Endometrium (tissue), 2 donors: ENCODE measurements at regions not wholly inside any gene's neighbourhood (a gene's known extent, or its start where the extent isn't known, plus 50 kb on each side); places are given as distances from the start of the nearest gene placed in this dataset.
"Not testable (repeated sequence)": the region's sequence is repeated elsewhere in the genome, so short reads cannot be mapped to it uniquely, and the experiment has no call there.

Experiments
- FAIRE-seq: peaks from 2 replicates; lab custom pipeline; 2012; peaks lifted over from hg19 to GRCh38; lab: Jason Lieb, UNC
- donor health status: control.
- donor health status: control.

GRCh38 chr15:35282965-35283496, 197.9 kb upstream of the NANOGP8 start:
- FAIRE-seq, result no peak

DNA sequence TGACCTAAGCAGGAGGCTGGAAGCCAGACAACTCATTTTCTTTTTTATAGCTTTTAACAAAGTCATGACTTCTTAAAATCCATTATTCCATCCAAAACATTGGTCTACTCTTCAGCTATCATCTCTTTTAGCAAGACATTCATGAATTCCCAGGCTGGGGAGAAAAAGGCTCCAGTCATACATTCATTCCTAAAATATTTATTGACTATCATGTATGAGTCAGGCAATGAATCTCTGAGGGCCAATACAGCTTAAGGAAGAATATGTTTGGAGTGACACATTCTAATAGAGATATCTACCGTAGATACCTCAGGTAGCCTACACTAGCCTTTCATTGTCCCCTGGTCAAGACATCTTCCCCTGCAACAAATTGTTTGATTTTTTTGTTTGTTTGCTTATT, 196.4 kb upstream of the NANOGP8 start:
- no peak for FAIRE-seq

DNA sequence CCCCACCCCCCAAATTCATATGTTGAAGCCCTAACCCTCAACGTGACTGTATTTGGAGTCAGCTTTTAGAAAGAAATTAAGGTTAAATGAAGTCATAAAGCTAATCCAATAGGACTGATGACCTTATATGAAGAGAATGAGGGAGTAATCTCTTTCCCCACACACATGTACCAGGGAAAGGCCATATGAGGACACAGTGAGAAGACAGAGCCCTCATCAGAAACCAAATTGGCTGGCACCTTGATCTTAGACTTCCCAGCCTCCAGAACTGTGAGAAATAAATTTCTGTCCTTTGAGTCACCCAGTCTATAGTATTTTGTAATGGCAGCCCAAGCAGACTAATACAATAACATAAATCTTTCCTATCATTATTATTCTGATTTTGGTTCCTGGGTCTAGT, 194.7 kb upstream of the NANOGP8 start:
- FAIRE-seq, result no peak

- FAIRE-seq, result no peak
Measured at GRCh38 chr15:35271371-35272043, 186.4 kb upstream of the NANOGP8 start.

DNA sequence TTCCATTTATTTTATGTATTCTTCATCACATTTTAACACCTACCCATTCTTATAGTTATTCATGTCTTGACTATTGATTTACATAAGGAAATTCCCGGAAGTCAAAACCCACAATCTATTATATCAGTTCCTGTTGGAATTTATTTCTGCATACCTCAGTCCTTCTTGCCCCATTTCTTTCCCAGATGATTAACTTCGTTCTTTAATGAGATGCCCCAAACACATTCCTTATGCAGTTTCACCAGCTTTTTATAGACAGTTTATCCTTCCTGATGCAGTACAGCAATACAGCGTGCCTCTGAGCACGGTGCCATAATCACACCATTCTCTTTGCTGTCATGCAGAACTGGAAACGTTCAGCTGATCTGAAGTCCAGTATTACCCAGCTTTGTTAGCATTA, 175.8 kb upstream of the NANOGP8 start:
- no peak for FAIRE-seq

DNA sequence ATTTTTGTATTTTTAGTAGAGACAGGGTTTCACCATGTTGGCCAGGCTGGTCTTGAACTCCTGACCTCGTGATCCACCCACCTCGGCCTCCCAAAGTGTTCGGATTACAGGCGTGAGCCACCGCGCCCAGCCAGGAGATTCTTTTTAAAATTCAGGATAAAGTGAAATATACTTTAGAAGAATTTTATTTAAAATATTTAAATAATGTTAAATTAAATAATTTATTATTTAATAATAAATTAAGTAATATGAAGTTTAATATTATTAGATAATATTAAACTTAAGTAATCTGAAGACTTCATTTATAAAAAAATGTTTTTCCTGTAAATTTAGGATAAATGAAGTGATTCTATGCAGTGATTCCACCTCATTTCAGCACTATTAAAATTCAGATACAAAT, 175.2 kb upstream of the NANOGP8 start:
- not testable (repeated sequence) for FAIRE-seq

DNA sequence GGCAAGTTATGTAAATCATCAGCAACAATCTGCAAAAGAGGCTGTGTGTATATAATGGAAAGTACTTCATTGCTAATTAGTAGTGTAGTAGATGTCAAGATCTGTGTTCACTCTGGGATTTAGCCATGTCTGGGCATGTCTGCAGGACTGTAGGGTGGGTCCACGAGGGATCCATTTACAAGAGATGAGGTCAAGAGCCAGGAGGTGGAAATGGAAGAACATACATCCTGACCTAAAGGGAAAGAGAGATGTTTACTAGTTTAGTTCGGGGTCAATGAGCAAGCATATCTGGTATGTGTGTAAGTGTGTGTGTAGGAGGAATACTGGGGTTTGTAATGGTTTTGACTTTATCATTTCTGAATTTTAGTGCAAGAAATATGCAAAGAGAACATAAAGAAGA, 171.5 kb upstream of the NANOGP8 start:
- FAIRE-seq, result no peak

DNA sequence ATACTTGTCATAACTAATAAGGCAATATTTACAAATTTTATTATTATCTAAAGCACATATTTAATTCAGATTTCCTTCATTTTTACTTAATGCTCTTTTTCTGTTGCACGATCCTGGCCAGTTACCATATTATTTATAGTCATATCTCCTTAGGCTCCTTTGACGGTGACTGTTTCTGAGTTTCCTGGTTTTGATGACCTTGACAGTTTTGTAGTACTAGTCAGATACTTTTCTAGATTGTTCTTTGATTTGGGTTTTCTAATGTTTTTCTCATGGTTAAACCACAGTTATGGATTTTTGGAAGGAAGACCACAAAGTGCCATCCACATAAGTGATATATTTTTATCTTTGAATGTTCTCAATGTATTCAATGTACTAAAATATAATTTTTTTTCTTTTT, 171.0 kb upstream of the NANOGP8 start:
- FAIRE-seq, result no peak

- FAIRE-seq, result not testable (repeated sequence)
Measured at GRCh38 chr15:35254908-35255307, 169.8 kb upstream of the NANOGP8 start.

GRCh38 chr15:35254062-35254461, 169.0 kb upstream of the NANOGP8 start:
- no peak for FAIRE-seq

DNA sequence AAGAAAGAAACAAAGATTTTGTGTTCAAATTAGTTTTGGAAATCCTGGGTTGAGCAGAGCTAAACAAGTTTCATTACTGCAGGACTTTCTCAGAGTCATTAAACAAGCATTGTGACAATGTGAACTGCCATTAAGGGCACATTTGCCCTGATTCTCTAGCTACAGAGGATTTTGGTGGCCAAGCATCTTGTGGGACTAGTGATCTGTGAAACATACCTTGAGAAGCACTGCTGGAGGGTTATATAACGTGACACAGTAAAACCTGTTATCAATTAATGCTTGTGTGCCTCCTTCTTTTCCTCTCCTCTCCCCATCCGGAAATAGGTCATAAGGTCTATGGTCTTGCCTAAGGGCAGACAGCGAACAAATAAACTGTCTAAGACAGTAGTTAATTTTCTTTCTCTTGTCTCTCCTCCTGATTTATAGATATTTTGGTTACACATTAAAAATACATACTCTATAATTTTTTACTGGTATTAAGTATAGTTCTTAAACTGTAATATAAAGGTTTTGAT, 167.3 kb upstream of the NANOGP8 start:
- FAIRE-seq, result no peak

GRCh38 chr15:35247150-35247549, 162.1 kb upstream of the NANOGP8 start:
- no peak for FAIRE-seq

GRCh38 chr15:35246451-35246850, 161.4 kb upstream of the NANOGP8 start:
- FAIRE-seq, result no peak

DNA sequence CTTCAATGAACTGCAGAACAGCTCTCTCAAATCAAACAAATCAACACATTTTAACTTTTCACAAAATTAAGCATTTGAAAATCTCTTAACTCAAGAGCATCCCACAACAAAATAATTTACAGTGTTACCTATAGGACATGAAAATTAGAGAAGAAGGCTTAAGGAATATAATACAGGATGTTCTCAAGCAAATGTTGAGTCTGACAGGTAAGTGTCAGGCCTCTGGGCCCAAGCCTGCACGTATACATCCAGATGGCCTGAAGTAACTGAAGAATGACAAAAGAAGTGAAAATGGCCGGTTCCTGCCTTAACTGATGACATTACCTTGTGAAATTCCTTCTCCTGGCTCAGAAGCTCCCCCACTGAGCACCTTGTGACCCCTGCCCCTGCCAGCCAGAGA, 160.6 kb upstream of the NANOGP8 start:
- not testable (repeated sequence) for FAIRE-seq

GRCh38 chr15:35244227-35244626, 159.1 kb upstream of the NANOGP8 start:
- FAIRE-seq, result no peak

DNA sequence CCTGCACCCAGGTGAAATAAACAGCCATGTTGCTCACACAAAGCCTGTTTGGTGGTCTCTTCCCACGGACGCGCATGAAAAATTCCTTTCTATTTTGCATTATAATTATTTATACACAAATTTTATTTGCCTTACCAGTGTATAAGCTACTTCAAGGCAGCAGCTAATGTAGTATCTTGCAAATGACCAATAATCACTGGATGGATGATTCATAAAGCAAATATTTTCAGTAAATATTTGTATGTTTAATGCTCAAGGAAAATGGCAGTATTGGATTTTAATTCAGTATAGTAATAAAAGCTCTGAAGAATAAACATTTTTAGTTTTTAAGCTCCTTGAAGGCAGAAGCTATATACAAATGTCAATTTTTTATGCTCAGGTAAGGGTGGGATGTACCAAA, 158.7 kb upstream of the NANOGP8 start:
- FAIRE-seq, result no peak

- not testable (repeated sequence) for FAIRE-seq
Measured at GRCh38 chr15:35239693-35240092, 154.6 kb upstream of the NANOGP8 start.

DNA sequence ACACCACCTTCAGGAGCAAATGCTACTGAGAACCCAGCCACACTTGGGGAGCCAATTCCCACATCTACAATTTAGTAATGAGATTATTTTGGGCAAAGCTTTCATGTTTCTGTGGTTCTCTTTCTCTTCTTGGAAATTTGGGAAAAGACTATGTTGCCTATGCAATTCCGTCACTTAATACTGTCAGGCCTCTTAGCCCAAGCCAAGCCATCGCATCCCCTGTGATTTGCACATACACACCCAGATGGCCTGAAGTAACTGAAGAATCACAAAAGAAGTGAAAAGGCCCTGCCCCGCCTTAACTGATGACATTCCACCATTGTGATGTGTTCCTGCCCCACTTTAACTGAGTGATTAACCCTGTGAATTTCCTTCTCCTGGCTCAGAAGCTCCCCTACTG, 153.4 kb upstream of the NANOGP8 start:
- not testable (repeated sequence) for FAIRE-seq

DNA sequence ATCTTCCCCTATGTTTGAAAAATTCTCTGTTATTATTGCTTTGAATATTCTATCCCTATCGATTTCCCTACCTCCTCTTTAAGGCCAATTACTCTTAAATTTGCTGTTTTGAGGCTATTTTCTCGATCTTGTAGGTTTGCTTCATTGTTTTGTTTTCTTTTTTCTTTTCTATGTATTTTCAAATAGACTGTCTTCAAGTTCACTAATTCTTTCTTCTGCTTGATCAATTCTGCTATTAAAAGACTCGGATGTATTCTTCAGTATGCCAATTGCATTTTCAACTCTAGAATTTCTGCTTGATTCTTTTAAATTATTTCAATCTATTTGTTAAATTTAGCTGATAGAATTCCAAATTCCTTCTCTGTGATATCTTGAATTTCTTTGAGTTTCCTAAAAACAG, 144.0 kb upstream of the NANOGP8 start:
- no peak for FAIRE-seq

- no peak for FAIRE-seq
Measured at GRCh38 chr15:35218215-35218614, 133.1 kb upstream of the NANOGP8 start.

GRCh38 chr15:35215093-35215492, 130.0 kb upstream of the NANOGP8 start:
- FAIRE-seq, result no peak

DNA sequence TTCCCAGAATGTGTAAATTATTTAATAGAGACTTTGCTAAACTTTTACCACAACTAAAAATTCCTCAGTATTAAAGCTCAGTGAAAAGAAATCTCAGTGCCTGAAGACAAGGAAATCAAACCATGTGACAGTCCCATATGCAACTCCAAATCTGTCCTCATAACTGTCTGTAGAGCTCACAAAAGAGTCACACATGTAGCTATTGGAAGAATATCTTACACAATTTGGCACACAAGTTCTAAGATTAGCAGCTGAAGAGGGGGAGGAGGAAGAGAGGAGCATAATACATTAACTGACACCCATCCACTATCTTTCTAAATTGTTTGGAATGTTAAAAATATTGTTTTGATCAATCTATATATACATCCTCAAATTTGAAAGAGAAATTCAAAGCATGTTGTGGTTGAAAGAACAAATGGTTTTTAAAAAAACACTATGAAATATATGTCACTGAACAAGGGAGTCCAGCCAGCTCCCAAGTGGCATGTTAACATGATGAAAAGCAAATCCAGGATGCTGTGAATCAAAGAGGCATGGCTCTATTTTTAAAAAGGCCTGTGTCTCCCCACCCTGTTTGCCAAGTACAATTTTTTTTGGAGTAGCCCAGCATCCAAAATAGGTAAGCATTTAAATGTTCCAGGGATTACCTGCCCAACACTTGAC, 126.3 kb upstream of the NANOGP8 start:
- no peak for FAIRE-seq

DNA sequence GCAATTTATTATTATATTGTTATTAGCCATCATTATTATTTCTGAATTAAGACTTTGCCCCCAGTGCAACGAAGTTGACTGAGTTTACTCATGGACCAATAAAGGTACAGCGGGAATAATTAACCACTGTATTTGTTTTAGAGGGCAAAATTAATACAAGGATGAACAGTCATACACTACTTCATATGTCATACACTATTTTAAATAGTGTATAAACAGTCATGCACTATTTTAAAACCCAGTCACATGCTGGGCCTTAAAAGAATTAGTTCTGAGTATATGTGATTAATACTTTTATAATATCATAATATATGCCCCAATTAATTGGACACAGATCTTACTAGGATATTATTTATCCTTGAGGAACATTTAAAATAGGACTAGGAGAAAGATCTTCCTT, 125.3 kb upstream of the NANOGP8 start:
- no peak for FAIRE-seq

GRCh38 chr15:35209838-35210237, 124.7 kb upstream of the NANOGP8 start:
- FAIRE-seq, result no peak
